ENCODE measurements at regions not wholly inside any gene's neighbourhood (a gene's known extent, or its start where the extent isn't known, plus 50 kb on each side); places are given as distances from the start of the nearest gene placed in this dataset.

DNA sequence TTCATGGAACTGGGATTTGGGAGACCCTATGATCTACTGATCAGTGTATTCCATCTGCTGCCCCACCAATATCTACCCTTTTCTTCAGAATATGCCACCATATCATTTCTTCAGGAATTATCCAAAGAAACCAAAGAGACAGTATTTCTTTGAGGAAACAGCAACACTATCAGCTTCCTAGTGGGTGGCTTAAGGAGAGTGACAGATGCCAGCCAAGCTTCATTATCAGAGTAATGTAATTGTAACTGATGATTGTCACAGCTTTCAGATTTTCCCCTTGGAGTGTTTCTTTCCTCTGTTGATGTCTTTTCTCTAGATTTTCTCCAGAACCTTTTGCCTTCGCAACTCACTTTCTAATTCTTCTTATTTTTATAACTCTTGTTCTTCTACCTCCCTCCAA, 934.4 kb upstream of the LRRN3 start:
- TF ChIP-seq, protein P1, sequence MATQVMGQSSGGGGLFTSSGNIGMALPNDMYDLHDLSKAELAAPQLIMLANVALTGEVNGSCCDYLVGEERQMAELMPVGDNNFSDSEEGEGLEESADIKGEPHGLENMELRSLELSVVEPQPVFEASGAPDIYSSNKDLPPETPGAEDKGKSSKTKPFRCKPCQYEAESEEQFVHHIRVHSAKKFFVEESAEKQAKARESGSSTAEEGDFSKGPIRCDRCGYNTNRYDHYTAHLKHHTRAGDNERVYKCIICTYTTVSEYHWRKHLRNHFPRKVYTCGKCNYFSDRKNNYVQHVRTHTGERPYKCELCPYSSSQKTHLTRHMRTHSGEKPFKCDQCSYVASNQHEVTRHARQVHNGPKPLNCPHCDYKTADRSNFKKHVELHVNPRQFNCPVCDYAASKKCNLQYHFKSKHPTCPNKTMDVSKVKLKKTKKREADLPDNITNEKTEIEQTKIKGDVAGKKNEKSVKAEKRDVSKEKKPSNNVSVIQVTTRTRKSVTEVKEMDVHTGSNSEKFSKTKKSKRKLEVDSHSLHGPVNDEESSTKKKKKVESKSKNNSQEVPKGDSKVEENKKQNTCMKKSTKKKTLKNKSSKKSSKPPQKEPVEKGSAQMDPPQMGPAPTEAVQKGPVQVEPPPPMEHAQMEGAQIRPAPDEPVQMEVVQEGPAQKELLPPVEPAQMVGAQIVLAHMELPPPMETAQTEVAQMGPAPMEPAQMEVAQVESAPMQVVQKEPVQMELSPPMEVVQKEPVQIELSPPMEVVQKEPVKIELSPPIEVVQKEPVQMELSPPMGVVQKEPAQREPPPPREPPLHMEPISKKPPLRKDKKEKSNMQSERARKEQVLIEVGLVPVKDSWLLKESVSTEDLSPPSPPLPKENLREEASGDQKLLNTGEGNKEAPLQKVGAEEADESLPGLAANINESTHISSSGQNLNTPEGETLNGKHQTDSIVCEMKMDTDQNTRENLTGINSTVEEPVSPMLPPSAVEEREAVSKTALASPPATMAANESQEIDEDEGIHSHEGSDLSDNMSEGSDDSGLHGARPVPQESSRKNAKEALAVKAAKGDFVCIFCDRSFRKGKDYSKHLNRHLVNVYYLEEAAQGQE (IDR thresholded peaks at IDR 0.05; ENCODE audit: insufficient replicate concordance, low read depth) = no peak
- TF ChIP-seq POLR2AphosphoS5 (IDR thresholded peaks at IDR 0.05; ENCODE audit: low read depth) = no peak
- no peak for TF ChIP-seq SPI1 (IDR thresholded peaks at IDR 0.05; ENCODE audit: borderline replicate concordance, low read depth)
- TF ChIP-seq, protein P2, sequence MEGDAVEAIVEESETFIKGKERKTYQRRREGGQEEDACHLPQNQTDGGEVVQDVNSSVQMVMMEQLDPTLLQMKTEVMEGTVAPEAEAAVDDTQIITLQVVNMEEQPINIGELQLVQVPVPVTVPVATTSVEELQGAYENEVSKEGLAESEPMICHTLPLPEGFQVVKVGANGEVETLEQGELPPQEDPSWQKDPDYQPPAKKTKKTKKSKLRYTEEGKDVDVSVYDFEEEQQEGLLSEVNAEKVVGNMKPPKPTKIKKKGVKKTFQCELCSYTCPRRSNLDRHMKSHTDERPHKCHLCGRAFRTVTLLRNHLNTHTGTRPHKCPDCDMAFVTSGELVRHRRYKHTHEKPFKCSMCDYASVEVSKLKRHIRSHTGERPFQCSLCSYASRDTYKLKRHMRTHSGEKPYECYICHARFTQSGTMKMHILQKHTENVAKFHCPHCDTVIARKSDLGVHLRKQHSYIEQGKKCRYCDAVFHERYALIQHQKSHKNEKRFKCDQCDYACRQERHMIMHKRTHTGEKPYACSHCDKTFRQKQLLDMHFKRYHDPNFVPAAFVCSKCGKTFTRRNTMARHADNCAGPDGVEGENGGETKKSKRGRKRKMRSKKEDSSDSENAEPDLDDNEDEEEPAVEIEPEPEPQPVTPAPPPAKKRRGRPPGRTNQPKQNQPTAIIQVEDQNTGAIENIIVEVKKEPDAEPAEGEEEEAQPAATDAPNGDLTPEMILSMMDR (IDR thresholded peaks at IDR 0.05; ENCODE audit: insufficient read depth, low read length) = no peak
- Histone ChIP-seq H3K27ac (replicated peaks) (no peak overlapping the region), H3K4me3 (replicated peaks; ENCODE audit: insufficient read depth, low read length) (no peak overlapping the region), H3K27me3 (ENCODE audit: insufficient read depth, poor library complexity, severe bottlenecking) (no peaks in the 10 kb centered on the region)
- no peak for DNase-seq (ENCODE audit: low read depth in 1 of 2, low spot score in 1 of 2)

DNA sequence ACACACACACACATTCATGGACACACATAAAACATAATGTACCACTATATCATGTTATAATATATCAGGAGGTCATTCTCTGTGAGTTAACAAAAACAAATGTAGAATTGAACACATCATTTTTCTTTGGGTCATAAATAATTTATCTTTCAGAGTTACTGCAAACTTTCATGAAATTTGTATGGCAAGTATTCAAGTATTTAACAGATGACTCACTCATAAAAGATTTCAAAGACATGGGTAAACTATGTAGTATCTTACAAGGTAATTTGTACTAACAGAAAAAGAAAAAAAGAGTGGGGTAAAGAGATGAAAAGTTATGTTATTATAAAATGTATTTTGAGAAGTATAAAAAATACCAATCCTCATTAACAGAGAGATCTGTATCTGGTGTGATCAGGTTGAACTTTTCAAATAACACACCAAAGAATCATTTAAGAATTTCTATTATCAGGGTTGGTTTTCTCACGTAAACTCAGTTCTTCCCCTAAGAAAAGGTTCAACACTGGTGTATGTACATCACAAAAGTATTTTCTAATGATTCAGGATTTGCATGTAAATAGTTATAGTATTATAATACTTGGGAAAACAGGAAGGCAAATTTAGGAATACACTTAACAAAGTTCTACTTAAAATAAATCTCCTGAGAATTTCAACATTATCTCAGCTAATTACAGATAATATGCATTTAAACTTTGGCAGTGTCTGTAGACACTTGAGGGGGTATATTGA, 933.1 kb upstream of the LRRN3 start:
- no peak for DNase-seq (ENCODE audit: low read depth in 1 of 2, low spot score in 1 of 2)
- H3K4me3 ChIP-seq (replicated peaks; ENCODE audit: insufficient read depth, low read length) = no peak overlapping the region
- H3K27me3 ChIP-seq (ENCODE audit: insufficient read depth, poor library complexity, severe bottlenecking) = no peaks in the 10 kb centered on the region
- no peak overlapping the region for H3K27ac ChIP-seq (replicated peaks)
- TF ChIP-seq POLR2AphosphoS5 (IDR thresholded peaks at IDR 0.05; ENCODE audit: low read depth) (no peak), GABPA (IDR thresholded peaks at IDR 0.05; ENCODE audit: low read depth) (no peak), SPI1 (IDR thresholded peaks at IDR 0.05; ENCODE audit: borderline replicate concordance, low read depth) (no peak)
- TF ChIP-seq, protein P2 (IDR thresholded peaks at IDR 0.05; ENCODE audit: insufficient read depth, low read length) = no peak
- TF ChIP-seq, protein P1 (IDR thresholded peaks at IDR 0.05; ENCODE audit: insufficient replicate concordance, low read depth) = no peak

DNA sequence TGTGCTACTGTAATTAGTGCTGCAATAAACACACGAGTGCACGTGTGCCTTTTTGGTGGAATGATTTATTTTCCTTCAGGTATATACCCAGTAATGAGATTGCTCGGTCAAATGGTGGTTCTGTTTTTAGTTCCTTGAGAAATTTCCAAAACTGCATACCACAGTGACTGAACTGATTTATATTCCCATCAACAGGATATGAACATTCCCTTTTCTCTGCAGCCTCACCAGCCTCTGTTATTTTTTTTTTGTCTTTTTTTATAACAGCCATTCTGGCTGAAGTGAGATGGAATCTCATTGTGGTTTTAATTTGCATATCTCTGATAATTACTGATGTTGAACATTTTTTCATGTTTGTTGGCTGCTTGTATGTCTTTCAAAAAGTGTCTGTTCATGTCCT, 922.9 kb upstream of the LRRN3 start:
- no peak for DNase-seq (ENCODE audit: low read depth in 1 of 2, low spot score in 1 of 2)
- no peaks in the 10 kb centered on the region for H3K27me3 ChIP-seq (ENCODE audit: insufficient read depth, poor library complexity, severe bottlenecking)
- no peak overlapping the region for H3K4me3 ChIP-seq (replicated peaks; ENCODE audit: insufficient read depth, low read length)
- no peak for TF ChIP-seq SPI1 (IDR thresholded peaks at IDR 0.05; ENCODE audit: borderline replicate concordance, low read depth)
- TF ChIP-seq, protein P2 (IDR thresholded peaks at IDR 0.05; ENCODE audit: insufficient read depth, low read length) = no peak
- no peak for TF ChIP-seq GABPA (IDR thresholded peaks at IDR 0.05; ENCODE audit: low read depth)
- TF ChIP-seq, protein P1 (IDR thresholded peaks at IDR 0.05; ENCODE audit: insufficient replicate concordance, low read depth) = no peak
- TF ChIP-seq POLR2AphosphoS5 (IDR thresholded peaks at IDR 0.05; ENCODE audit: low read depth) = no peak
- no peak overlapping the region for H3K27ac ChIP-seq (replicated peaks)

Measured in HL-60 (cell line).